Osteocyte (in vitro differentiated cells): ENCODE measurements at regions not wholly inside any gene's neighbourhood (a gene's known extent, or its start where the extent isn't known, plus 50 kb on each side); places are given as distances from the start of the nearest gene placed in this dataset.

Experiments used
- DNase-seq: peaks from one replicate; pipeline ENCODE4 v3.0.0; 2021; ENCODE audit warnings: mixed read lengths; ENCODE audit not compliant: unreplicated experiment; ENCODE audit errors: extremely low spot score
- H3K27ac Mint-ChIP-seq: one replicate; pipeline ENCODE4 v1.8.0; 2021; ENCODE audit warnings: mild to moderate bottlenecking, mixed read lengths; ENCODE audit not compliant: unreplicated experiment
- H3K27me3 Mint-ChIP-seq: one replicate; pipeline ENCODE4 v1.8.0; 2021; ENCODE audit warnings: mixed read lengths; ENCODE audit not compliant: unreplicated experiment
- H3K36me3 Mint-ChIP-seq: one replicate; pipeline ENCODE4 v1.8.0; 2021; ENCODE audit warnings: mixed read lengths; ENCODE audit not compliant: unreplicated experiment
- H3K4me1 Mint-ChIP-seq: one replicate; pipeline ENCODE4 v1.8.0; 2021; ENCODE audit warnings: mixed read lengths; ENCODE audit not compliant: unreplicated experiment
- H3K4me3 Mint-ChIP-seq: one replicate; pipeline ENCODE4 v1.8.0; 2021; ENCODE audit warnings: mild to moderate bottlenecking, moderate library complexity, mixed read lengths; ENCODE audit not compliant: unreplicated experiment
- H3K9me3 Mint-ChIP-seq: one replicate; pipeline ENCODE4 v1.8.0; 2021; ENCODE audit warnings: mixed read lengths; ENCODE audit not compliant: unreplicated experiment
- TF ChIP-seq, protein P1 (sequence below): fragments of 200-600 bp; sonication (generic); IDR thresholded peaks from 2 replicates; pipeline ENCODE4 v1.5.0; 2021; ENCODE audit warnings: antibody characterized with exemption, mild to moderate bottlenecking, moderate library complexity

DNA sequence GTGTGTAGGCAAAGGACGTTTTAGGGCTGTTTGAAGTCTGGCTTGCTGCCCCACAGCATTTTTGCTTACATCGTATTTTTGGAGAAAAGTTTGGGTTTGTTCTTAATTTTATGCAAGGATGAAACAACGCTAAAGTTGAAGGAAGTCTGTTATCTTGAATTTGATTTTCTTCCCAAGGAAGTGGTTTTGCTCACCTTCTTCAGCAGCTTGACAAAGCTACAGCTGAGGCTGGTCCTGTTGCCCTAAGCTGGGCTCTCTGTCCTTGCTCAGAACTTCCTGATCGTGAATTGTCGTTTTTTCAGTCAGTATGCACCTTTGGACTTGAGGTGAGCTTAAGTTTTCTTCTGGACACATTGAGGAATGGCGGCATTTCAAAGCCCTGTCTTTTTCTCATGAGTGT is 62.1 kb upstream of the GSX1 start:
- H3K27ac Mint-ChIP-seq = no peak overlapping the region
- no peak for DNase-seq
- H3K27me3 Mint-ChIP-seq = peaks cover 27% of the 10 kb centered on the region
- TF ChIP-seq, protein P1, sequence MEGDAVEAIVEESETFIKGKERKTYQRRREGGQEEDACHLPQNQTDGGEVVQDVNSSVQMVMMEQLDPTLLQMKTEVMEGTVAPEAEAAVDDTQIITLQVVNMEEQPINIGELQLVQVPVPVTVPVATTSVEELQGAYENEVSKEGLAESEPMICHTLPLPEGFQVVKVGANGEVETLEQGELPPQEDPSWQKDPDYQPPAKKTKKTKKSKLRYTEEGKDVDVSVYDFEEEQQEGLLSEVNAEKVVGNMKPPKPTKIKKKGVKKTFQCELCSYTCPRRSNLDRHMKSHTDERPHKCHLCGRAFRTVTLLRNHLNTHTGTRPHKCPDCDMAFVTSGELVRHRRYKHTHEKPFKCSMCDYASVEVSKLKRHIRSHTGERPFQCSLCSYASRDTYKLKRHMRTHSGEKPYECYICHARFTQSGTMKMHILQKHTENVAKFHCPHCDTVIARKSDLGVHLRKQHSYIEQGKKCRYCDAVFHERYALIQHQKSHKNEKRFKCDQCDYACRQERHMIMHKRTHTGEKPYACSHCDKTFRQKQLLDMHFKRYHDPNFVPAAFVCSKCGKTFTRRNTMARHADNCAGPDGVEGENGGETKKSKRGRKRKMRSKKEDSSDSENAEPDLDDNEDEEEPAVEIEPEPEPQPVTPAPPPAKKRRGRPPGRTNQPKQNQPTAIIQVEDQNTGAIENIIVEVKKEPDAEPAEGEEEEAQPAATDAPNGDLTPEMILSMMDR = no peak
- no peaks in the 10 kb centered on the region for H3K4me1 Mint-ChIP-seq
- H3K36me3 Mint-ChIP-seq = no peaks in the 10 kb centered on the region
- H3K9me3 Mint-ChIP-seq = no peaks in the 10 kb centered on the region
- H3K4me3 Mint-ChIP-seq = no peak overlapping the region
